ENCODE measurements at regions not wholly inside any gene's neighbourhood (a gene's known extent, or its start where the extent isn't known, plus 50 kb on each side); places are given as distances from the start of the nearest gene placed in this dataset.
"Not testable (repeated sequence)": the region's sequence is repeated elsewhere in the genome, so short reads cannot be mapped to it uniquely, and the experiment has no call there.

DNA sequence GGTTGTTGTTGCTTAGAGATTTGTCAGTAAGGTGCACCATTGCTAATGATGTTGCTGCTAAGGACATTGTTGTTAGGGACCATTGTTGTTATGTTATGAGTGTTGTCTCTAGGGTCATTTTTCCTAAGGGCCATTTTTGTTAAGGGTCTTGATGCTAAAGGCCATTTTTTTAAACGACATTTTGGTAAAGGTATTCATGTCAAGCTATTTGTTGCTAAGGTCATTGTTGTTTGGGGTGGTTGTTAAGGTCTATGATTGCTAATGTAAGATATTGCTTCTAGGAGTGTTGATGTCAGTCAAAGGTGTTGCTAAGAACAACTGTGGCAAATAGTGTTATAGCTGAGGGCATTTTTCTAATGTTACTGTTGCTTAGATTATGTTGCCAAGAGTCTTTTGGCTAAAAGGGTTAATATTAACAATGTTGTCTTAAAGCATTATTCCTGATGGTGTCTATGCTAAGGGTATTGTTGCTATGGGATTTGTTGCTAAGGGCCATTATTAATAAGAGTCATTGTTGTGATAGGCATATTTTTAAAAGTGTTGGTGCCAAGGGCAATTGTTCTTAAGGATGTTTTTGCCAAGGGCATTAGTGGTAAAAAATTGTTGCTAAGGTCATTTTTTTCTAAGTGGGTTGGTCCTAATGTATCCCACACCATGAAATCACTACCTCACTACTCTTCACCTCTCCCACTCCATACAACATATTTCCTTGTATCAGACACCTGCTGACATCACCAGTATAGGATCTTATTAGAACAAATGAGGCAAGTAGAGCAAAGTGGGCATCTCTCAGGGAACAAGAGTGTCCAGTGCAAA lies 56.2 kb downstream of the SPATA31A6 start:
- H3K4me1 ChIP-seq (replicated peaks; ENCODE audit: insufficient read depth); CTCF ChIA-PET; H3K4me3 ChIP-seq; BruUV-seq (replicated peaks); H2AFZ ChIP-seq; H3F3A ChIP-seq (ENCODE audit: insufficient read depth, low read depth); POLR2A ChIA-PET (ENCODE audit: unreplicated experiment); H3K9me2 ChIP-seq (ENCODE audit: insufficient read depth); H3K27ac ChIP-seq; H3K79me2 ChIP-seq (ENCODE audit: low read depth); H3K4me2 ChIP-seq; intact Hi-C loops (cut with micrococcal nuclease; ENCODE audit: unreplicated experiment); H3K27me3 ChIP-seq (ENCODE audit: insufficient read depth, low read depth); H3K9me3 ChIP-seq (ENCODE audit: insufficient read depth, low read depth); H3K36me3 ChIP-seq (ENCODE audit: low read depth); DNase-seq; H4K20me1 ChIP-seq (ENCODE audit: insufficient read depth): not testable (repeated sequence)

DNA sequence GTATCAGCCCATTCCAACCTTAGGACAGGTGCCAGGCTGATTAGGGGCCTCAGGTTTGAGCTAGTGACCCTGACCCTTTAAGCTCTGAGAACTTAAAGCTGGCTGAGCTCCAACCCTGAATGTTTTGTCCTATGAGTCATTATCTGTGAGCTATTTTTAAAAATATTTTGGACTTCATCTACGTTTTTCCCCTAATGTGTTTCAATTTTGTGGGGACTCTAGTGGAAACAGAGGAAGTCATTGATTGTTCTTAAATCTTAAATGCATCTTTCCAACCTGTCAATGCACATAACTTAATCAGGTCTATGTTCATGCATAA lies 56.8 kb downstream of the SPATA31A6 start:
- H3K4me3 ChIP-seq; DNase-seq; H3K9me2 ChIP-seq (ENCODE audit: insufficient read depth); POLR2A ChIA-PET (ENCODE audit: unreplicated experiment); BruUV-seq (replicated peaks); H3K9me3 ChIP-seq (ENCODE audit: insufficient read depth, low read depth); H3K27me3 ChIP-seq (ENCODE audit: insufficient read depth, low read depth); intact Hi-C loops (cut with micrococcal nuclease; ENCODE audit: unreplicated experiment); CTCF ChIA-PET; H3K79me2 ChIP-seq (ENCODE audit: low read depth); H3K4me2 ChIP-seq; H2AFZ ChIP-seq; H3K36me3 ChIP-seq (ENCODE audit: low read depth); H3K4me1 ChIP-seq (replicated peaks; ENCODE audit: insufficient read depth); H4K20me1 ChIP-seq (ENCODE audit: insufficient read depth); H3F3A ChIP-seq (ENCODE audit: insufficient read depth, low read depth); H3K27ac ChIP-seq: not testable (repeated sequence)

- H3K9me3 ChIP-seq (ENCODE audit: insufficient read depth, low read depth); H4K20me1 ChIP-seq (ENCODE audit: insufficient read depth); H3K36me3 ChIP-seq (ENCODE audit: low read depth); H3K4me2 ChIP-seq; H2AFZ ChIP-seq; H3K27me3 ChIP-seq (ENCODE audit: insufficient read depth, low read depth); H3K79me2 ChIP-seq (ENCODE audit: low read depth); H3K4me1 ChIP-seq (replicated peaks; ENCODE audit: insufficient read depth); H3F3A ChIP-seq (ENCODE audit: insufficient read depth, low read depth); intact Hi-C loops (cut with micrococcal nuclease; ENCODE audit: unreplicated experiment); POLR2A ChIA-PET (ENCODE audit: unreplicated experiment); H3K9me2 ChIP-seq (ENCODE audit: insufficient read depth); H3K27ac ChIP-seq; BruUV-seq (replicated peaks); CTCF ChIA-PET; H3K4me3 ChIP-seq; DNase-seq: not testable (repeated sequence)
Observed at GRCh38 chr9:42243211-42243610, 59.8 kb downstream of the SPATA31A6 start.

DNA sequence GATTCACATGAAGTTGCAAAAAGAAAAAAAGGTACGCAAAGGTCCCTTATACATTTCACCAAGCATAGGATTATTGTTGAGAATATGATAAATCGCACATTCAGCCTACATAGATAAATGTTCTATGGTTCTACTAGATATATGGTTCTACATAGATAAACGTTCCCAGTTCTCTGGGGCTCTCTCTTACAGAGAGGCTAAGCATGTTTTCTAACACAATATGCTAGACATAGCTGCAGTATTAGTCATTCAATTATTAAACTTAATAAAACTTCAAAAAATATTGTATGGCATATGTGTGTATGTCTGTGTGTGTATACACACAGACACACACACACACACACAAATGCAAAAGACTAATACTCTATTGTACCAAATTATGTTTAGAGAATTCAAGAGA lies 60.4 kb downstream of the SPATA31A6 start:
- H4K20me1 ChIP-seq (ENCODE audit: insufficient read depth); H3K4me3 ChIP-seq; intact Hi-C loops (cut with micrococcal nuclease; ENCODE audit: unreplicated experiment); H3K4me1 ChIP-seq (replicated peaks; ENCODE audit: insufficient read depth); H3F3A ChIP-seq (ENCODE audit: insufficient read depth, low read depth); H3K79me2 ChIP-seq (ENCODE audit: low read depth); BruUV-seq (replicated peaks); H3K4me2 ChIP-seq; H3K27me3 ChIP-seq (ENCODE audit: insufficient read depth, low read depth); H3K9me2 ChIP-seq (ENCODE audit: insufficient read depth); CTCF ChIA-PET; POLR2A ChIA-PET (ENCODE audit: unreplicated experiment); H3K36me3 ChIP-seq (ENCODE audit: low read depth); H3K9me3 ChIP-seq (ENCODE audit: insufficient read depth, low read depth); H3K27ac ChIP-seq; DNase-seq; H2AFZ ChIP-seq: not testable (repeated sequence)

DNA sequence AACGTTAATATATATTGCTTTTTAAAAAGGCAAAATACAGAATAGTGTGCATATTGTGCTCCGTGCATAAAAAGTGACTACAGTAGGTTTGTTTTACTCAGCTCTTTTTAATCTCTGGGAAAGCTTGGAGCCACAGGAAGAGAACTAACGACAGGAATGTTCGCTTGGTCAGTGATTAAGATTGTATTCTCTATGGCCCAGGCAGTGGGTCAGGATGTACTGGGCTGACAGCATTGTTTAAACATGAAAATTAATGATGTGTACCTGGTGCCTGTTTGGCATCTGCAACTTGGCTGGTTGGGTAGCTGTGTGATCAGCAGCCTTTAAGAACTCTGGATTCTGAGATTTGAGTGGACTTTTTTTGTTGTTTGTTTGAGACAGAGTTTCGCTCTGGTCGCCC lies 85.3 kb downstream of the SPATA31A6 start:
- intact Hi-C loops (cut with micrococcal nuclease; ENCODE audit: unreplicated experiment) = not testable (repeated sequence)

DNA sequence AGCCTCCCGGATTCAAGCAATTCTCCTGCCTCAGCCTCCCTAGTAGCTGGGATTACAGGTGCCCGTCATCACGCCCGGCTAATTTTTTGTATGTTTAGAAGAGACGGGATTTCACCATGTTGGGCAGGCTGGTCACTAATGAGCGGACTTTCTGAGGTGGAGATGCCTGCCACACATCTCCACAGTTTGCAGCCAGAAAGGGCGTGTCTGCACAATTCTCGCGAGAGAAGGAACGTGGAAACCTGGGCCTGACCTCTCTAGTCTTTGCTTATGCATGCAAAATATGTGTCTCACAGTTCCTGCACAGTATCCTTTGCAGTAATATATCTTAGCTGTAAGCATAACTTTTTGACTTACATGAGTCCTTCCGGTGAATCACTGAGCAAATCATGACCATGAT lies 85.7 kb downstream of the SPATA31A6 start:
- DNase-seq; POLR2A ChIA-PET (ENCODE audit: unreplicated experiment); H3K4me2 ChIP-seq; H3K27ac ChIP-seq; H3K4me3 ChIP-seq; H3F3A ChIP-seq (ENCODE audit: insufficient read depth, low read depth); H3K9me3 ChIP-seq (ENCODE audit: insufficient read depth, low read depth); BruUV-seq (replicated peaks); H4K20me1 ChIP-seq (ENCODE audit: insufficient read depth); H2AFZ ChIP-seq; CTCF ChIA-PET; H3K79me2 ChIP-seq (ENCODE audit: low read depth); H3K27me3 ChIP-seq (ENCODE audit: insufficient read depth, low read depth); H3K4me1 ChIP-seq (replicated peaks; ENCODE audit: insufficient read depth); H3K36me3 ChIP-seq (ENCODE audit: low read depth); intact Hi-C loops (cut with micrococcal nuclease; ENCODE audit: unreplicated experiment); H3K9me2 ChIP-seq (ENCODE audit: insufficient read depth): not testable (repeated sequence)

More for the DNA sequence above, 85.3 kb downstream of the SPATA31A6 start:
- H3K4me1 ChIP-seq (replicated peaks; ENCODE audit: insufficient read depth); CTCF ChIA-PET; H3K4me3 ChIP-seq; H3K4me2 ChIP-seq; H3K9me2 ChIP-seq (ENCODE audit: insufficient read depth); H3K36me3 ChIP-seq (ENCODE audit: low read depth); H3F3A ChIP-seq (ENCODE audit: insufficient read depth, low read depth); H3K79me2 ChIP-seq (ENCODE audit: low read depth); H2AFZ ChIP-seq; H3K27ac ChIP-seq; BruUV-seq (replicated peaks); H4K20me1 ChIP-seq (ENCODE audit: insufficient read depth); H3K9me3 ChIP-seq (ENCODE audit: insufficient read depth, low read depth); POLR2A ChIA-PET (ENCODE audit: unreplicated experiment); DNase-seq; H3K27me3 ChIP-seq (ENCODE audit: insufficient read depth, low read depth): not testable (repeated sequence)

GRCh38 chr9:42273191-42273590 lies 89.7 kb downstream of the SPATA31A6 start:
- POLR2A ChIA-PET (ENCODE audit: unreplicated experiment); H4K20me1 ChIP-seq (ENCODE audit: insufficient read depth): not testable (repeated sequence)

More at GRCh38 chr9:42273191-42273590, 89.7 kb downstream of the SPATA31A6 start:
- CTCF ChIA-PET; H3K4me3 ChIP-seq; H2AFZ ChIP-seq; H3K36me3 ChIP-seq (ENCODE audit: low read depth); H3K27ac ChIP-seq; H3K4me2 ChIP-seq; BruUV-seq (replicated peaks); H3K9me2 ChIP-seq (ENCODE audit: insufficient read depth); H3F3A ChIP-seq (ENCODE audit: insufficient read depth, low read depth); H3K4me1 ChIP-seq (replicated peaks; ENCODE audit: insufficient read depth); intact Hi-C loops (cut with micrococcal nuclease; ENCODE audit: unreplicated experiment); H3K79me2 ChIP-seq (ENCODE audit: low read depth); DNase-seq; H3K27me3 ChIP-seq (ENCODE audit: insufficient read depth, low read depth); H3K9me3 ChIP-seq (ENCODE audit: insufficient read depth, low read depth): not testable (repeated sequence)

Data from PC-9 (cell line).